ENCODE measurements at regions not wholly inside any gene's neighbourhood (a gene's known extent, or its start where the extent isn't known, plus 50 kb on each side); places are given as distances from the start of the nearest gene placed in this dataset.

DNA sequence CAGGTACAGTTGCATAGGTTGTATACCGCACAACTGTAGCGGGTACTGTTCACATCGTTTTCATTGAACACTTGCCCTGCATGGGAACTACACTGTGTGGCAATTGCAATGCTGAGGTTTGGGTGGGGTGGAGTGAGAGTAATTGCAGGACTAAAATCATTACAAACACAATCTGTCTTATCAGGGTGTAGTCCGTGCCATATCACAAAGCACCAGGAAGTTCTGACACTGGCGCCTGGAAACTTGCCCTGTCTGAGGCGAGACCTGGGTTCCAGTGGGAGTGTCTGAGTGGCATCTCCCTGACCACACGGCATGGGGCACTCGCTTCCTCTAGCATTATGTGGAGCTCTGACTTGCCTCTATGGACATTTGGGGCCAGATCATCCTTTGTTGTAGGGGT, 153.4 kb downstream of the RGS9 start:
- intact Hi-C loops (cut with DNase I; ENCODE audit: low total_unique reads), result loop anchor here (5.0 kb wide), 1 partner anchor 877 kb away; no protein-coding TSS in a partner anchor
- Histone ChIP-seq H3K27me3 (no peaks in the 10 kb centered on the region), H3K4me3 (no peak overlapping the region), H3K36me3 (no peaks in the 10 kb centered on the region), H3K27ac (no peak overlapping the region), H3K4me1 (no peaks in the 10 kb centered on the region), H3K9me3 (no peaks in the 10 kb centered on the region)
- no peak for TF ChIP-seq POLR2A (IDR thresholded peaks at IDR 0.05)
- TF ChIP-seq, protein P1, sequence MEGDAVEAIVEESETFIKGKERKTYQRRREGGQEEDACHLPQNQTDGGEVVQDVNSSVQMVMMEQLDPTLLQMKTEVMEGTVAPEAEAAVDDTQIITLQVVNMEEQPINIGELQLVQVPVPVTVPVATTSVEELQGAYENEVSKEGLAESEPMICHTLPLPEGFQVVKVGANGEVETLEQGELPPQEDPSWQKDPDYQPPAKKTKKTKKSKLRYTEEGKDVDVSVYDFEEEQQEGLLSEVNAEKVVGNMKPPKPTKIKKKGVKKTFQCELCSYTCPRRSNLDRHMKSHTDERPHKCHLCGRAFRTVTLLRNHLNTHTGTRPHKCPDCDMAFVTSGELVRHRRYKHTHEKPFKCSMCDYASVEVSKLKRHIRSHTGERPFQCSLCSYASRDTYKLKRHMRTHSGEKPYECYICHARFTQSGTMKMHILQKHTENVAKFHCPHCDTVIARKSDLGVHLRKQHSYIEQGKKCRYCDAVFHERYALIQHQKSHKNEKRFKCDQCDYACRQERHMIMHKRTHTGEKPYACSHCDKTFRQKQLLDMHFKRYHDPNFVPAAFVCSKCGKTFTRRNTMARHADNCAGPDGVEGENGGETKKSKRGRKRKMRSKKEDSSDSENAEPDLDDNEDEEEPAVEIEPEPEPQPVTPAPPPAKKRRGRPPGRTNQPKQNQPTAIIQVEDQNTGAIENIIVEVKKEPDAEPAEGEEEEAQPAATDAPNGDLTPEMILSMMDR (IDR thresholded peaks at IDR 0.05), result no peak
- DNase-seq, result no peak

- H3K4me3 ChIP-seq, result no peak overlapping the region
- intact Hi-C loops (cut with DNase I; ENCODE audit: low total_unique reads), result loop anchor here (5.0 kb wide), 1 partner anchor 877 kb away; no protein-coding TSS in a partner anchor
- H3K27ac ChIP-seq, result no peak overlapping the region
- no peaks in the 10 kb centered on the region for H3K4me1 ChIP-seq
- no peaks in the 10 kb centered on the region for H3K9me3 ChIP-seq
- DNase-seq, result no peak
- no peak for TF ChIP-seq POLR2A (IDR thresholded peaks at IDR 0.05)
- TF ChIP-seq, protein P1 (IDR thresholded peaks at IDR 0.05), result no peak
- no peaks in the 10 kb centered on the region for H3K36me3 ChIP-seq
- H3K27me3 ChIP-seq, result no peaks in the 10 kb centered on the region
Observed at GRCh38 chr17:65290056-65290455, 152.9 kb downstream of the RGS9 start.

DNA sequence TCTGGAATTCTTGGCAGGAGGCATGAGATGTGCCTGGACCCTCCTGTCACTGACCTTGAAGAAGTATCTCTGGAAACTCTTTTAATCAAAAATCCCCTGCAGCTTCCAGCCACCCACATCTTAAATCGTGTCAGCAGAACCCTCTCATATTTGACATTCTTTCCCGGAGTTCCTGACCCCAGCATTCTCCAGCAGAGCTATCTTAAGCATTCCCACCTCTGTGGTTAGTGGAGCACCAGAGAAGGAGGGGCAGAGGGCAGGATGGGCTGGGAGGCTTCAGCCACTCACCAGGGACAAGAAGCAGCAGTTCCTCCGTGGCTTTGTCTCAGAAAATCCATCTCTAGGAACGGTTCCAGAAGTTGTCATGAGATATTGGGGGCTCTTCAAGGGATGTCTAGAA, 149.9 kb downstream of the RGS9 start:
- DNase-seq, result no peak
- Histone ChIP-seq H3K9me3 (no peaks in the 10 kb centered on the region), H3K36me3 (no peaks in the 10 kb centered on the region), H3K4me3 (no peak overlapping the region), H3K27me3 (no peaks in the 10 kb centered on the region), H3K4me1 (no peaks in the 10 kb centered on the region), H3K27ac (no peak overlapping the region)
- TF ChIP-seq, protein P1 (IDR thresholded peaks at IDR 0.05), result no peak
- no peak for TF ChIP-seq POLR2A (IDR thresholded peaks at IDR 0.05)
- intact Hi-C loops (cut with DNase I; ENCODE audit: low total_unique reads), result no loop called here

- DNase-seq, result no peak
- TF ChIP-seq, protein P1 (IDR thresholded peaks at IDR 0.05), result no peak
- no peak for TF ChIP-seq POLR2A (IDR thresholded peaks at IDR 0.05)
- intact Hi-C loops (cut with DNase I; ENCODE audit: low total_unique reads), result no loop called here
- Histone ChIP-seq H3K27ac (no peak overlapping the region), H3K36me3 (no peaks in the 10 kb centered on the region), H3K27me3 (no peaks in the 10 kb centered on the region), H3K4me3 (no peak overlapping the region), H3K9me3 (no peaks in the 10 kb centered on the region), H3K4me1 (no peaks in the 10 kb centered on the region)
Observed at GRCh38 chr17:65283704-65284103, 146.5 kb downstream of the RGS9 start.

DNA sequence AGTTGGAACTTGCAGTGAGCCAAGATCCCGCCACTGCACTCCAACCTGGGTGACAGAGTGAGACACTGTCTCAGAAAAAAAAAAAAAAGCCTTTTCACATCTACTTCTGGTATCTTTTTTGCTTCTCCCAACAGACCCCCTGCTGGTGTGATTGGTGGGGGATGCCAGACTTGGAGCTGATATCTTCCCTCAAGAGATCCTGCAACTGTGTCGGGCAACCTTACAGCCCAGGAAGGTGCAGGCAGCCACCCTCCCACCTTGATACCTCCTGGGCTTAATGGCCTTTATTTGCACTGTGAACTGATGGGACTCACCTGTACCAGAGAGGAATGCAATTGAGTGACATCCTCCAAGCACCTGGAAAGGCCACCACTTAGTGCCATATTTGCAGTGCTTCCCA, 142.3 kb downstream of the RGS9 start:
- intact Hi-C loops (cut with DNase I; ENCODE audit: low total_unique reads), result no loop called here
- H3K4me1 ChIP-seq, result no peaks in the 10 kb centered on the region
- DNase-seq, result no peak

More for the DNA sequence above, 142.3 kb downstream of the RGS9 start:
- H3K27ac ChIP-seq, result no peak overlapping the region
- H3K9me3 ChIP-seq, result no peaks in the 10 kb centered on the region
- no peaks in the 10 kb centered on the region for H3K36me3 ChIP-seq
- H3K4me3 ChIP-seq, result no peak overlapping the region
- H3K27me3 ChIP-seq, result no peaks in the 10 kb centered on the region
- TF ChIP-seq POLR2A (IDR thresholded peaks at IDR 0.05), result no peak
- TF ChIP-seq, protein P1 (IDR thresholded peaks at IDR 0.05), result no peak
